Fibroblast of skin of scalp (primary cell): ENCODE measurements at regions not wholly inside any gene's neighbourhood (a gene's known extent, or its start where the extent isn't known, plus 50 kb on each side); places are given as distances from the start of the nearest gene placed in this dataset.
"Not testable (repeated sequence)": the region's sequence is repeated elsewhere in the genome, so short reads cannot be mapped to it uniquely, and the experiment has no call there.

ENCODE experiments used
- DNase-seq: peaks from one replicate; pipeline ENCODE4 v3.0.0-alpha.2; 2013

GRCh38 chr4:3611778-3612177 is 79.6 kb upstream of the LRPAP1 start:
- DNase-seq, result no peak

DNA sequence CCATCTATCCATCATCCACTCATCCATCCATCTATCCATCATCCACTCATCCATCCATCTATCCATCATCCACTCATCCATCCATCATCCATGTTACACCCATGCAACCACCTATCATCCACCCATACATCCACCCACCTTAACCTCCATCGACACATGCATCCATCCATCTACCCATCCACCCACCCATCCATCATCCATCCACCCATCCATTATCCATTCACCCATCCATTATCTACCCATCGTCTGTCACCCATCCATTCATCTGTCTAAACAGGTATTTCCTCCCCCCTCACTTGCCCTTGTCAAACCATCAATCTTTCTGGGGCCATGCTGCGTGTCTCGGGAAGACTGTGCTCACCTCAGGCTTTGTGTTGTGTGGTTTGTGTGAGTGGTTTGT is 78.6 kb upstream of the LRPAP1 start:
- DNase-seq, result not testable (repeated sequence)

DNA sequence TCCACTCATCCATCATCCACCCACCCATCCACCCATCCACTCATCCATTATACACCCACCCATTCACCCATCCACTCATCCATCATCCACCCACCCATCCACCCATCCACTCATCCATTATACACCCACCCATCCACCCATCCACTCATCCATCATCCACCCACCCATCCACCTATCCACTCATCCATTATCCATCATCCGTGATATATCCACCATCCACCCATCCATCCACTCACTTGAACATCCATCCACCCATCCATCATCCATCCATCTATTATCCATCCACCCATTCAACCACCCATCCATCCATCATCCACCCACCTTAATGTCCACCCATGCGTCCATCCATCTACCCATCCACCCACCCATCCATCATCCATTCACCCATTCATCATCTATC is 77.7 kb upstream of the LRPAP1 start:
- not testable (repeated sequence) for DNase-seq

- DNase-seq, result no peak
Measured at GRCh38 chr4:3607690-3608552, 75.7 kb upstream of the LRPAP1 start.

GRCh38 chr4:3606850-3607249 is 74.6 kb upstream of the LRPAP1 start:
- not testable (repeated sequence) for DNase-seq

- DNase-seq, result not testable (repeated sequence)
Measured at GRCh38 chr4:3606271-3606670, 74.0 kb upstream of the LRPAP1 start.

- DNase-seq, result no peak
Measured at GRCh38 chr4:3605491-3605890, 73.3 kb upstream of the LRPAP1 start.

DNA sequence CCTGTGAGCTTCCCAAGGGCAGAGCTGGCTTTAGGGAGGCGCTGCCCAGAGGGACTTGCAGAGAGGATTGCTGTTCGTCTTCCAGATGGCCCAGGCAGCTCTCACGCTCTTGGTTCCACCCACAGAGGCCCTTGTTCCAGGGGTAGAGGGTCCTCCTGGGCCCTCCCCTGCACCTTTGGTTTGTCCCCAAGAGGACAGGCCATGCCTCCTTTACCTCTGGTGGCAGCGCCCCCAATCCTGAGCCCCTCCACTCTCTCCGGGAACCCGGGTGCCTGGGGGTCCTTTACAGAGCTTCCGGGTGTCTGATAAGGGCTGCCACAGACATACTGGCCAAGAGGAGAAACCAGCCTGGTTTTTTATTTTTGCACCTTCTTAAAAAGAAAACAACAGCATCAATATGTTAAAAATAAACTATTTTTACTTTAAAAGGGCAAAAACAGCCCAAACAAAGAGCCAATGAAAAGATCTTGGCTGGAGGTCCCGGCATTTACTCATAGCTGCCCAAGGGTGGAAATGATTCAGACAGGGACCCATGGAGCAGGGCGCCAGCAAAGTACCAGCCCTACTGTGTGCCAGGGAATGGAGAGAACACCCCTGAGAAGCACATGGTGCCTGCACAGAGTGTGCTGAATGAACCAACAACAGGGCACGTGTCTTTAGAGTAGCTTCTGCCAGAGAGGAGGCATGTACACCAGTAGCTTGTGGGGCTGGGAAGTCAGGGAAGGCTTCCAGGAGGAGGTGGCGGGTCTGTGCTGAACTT is 70.8 kb upstream of the LRPAP1 start:
- DNase-seq, result not testable (repeated sequence)

- no peak for DNase-seq
Measured at GRCh38 chr4:3601992-3602391, 69.8 kb upstream of the LRPAP1 start.

GRCh38 chr4:3601108-3601690 is 69.0 kb upstream of the LRPAP1 start:
- DNase-seq, result not testable (repeated sequence)

GRCh38 chr4:3599951-3600350 is 67.7 kb upstream of the LRPAP1 start:
- DNase-seq, result no peak

- DNase-seq, result no peak
Measured at GRCh38 chr4:3598695-3599227, 66.5 kb upstream of the LRPAP1 start.

GRCh38 chr4:3597896-3598505 is 65.8 kb upstream of the LRPAP1 start:
- not testable (repeated sequence) for DNase-seq

DNA sequence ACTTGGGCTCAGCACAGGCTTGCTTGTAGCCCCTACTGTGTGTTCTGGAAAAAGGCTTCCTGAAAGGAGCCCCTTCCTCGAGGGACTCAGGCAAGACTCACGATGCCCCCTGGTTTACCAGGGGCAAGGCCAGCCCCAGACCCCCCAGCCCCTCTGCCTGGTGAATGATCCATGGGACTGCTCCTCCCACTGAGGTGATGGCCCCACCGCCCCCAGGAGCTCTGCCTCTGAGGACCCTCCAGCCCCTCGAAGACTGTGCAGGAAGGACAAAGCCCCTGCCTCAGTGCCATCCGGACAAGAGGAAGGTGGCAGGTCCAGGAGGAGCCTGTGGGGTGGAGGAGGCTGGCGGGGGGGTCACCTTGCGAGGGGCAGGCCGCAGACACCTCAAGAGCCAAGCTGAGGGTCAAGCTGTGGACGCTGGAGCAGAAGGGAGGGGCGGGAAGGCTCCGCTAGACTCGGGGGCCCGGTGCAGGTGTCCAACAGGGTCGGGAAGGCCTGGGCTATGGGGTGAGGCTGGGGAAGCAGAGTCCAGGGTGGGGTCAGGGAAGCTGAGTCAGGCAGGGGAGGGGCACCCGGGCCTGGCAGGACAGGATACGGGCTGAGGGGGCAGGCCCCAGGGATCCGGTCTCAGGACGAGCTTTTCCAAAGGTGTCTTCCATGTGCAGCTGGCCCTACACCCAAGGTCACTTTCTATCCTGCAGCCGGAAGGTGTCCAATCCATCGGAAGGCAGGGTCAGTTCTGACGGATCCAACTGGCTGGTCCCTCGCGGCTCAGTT is 64.9 kb upstream of the LRPAP1 start:
- DNase-seq, result not testable (repeated sequence)

DNA sequence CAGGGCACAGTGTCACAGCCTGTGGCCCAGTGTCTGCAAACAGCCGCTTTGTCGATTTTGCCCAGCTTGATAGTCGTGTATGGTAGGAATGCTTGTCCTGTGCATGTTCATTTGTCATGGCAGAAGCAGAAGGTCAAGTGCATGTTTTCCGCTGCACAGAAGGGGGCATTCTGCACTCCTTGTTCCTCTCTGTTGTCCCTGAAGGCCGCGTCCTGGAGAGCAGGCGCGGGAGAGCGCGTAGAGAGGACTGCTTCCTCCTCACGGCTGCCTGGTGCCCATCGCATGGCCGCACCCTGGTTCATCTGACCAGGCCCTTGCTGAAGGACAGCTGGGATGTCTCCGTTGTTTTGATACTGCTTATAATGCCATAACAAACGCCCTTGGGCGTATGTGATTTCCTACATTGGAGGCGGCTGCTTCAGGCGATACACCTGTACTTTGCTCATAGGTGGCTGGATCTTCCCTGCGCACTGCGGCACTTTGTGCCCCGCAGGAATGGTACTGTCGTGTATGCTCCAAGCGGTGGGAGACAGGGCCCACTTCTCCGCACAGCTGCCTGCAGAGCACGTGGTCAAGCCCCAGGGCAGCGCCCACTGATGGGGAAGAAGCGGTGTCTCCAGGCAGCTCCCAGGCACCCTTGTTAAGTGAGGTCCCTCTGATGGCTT is 63.5 kb upstream of the LRPAP1 start:
- DNase-seq, result not testable (repeated sequence)

- not testable (repeated sequence) for DNase-seq
Measured at GRCh38 chr4:3594751-3595150, 62.5 kb upstream of the LRPAP1 start.

DNA sequence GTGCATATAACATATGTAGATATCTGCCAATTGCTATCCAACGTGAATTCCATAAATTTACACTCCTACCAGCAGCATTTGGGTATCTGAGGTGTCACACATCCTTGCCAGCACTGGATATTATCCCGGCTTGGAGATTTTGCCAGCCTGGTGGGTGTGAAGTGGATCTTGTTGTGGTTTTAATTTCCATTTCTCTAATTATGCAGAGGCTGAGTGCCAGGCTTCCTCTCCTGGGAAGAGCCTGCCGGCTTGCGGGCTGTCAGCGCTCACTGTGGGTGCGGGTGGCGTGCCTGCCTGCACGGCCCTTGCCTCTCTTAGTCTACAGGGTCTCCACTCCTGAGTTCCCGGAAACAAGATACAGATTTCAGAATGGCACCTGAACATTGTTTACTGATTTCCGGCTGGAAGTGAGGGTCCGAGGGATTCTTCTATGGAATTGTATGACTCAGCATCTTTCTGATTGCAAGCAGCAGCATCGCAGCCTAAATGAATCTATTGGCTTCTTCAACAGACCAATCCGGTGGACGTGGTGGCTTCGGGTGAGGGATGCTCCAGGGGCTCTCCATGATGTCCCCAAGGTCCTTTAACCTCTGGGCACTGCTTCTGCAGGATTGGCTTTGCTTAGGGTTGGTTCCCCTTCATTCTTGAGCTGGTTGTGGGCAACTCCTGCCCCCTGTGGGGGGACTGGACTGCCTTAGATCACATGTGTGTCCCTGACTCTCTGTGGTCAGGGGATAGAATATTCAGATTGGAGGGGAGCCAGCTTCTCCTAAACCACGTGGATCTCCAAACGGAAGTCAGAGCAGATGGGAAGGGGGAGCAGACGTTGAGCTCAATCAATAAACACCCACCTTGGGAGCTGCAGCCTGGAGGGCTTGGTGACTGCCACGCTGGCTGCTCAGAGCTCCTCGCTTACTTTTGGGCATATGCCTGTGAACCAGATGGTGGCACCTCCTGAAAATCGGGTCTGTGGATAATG is 58.0 kb upstream of the LRPAP1 start:
- DNase-seq, result not testable (repeated sequence)

DNA sequence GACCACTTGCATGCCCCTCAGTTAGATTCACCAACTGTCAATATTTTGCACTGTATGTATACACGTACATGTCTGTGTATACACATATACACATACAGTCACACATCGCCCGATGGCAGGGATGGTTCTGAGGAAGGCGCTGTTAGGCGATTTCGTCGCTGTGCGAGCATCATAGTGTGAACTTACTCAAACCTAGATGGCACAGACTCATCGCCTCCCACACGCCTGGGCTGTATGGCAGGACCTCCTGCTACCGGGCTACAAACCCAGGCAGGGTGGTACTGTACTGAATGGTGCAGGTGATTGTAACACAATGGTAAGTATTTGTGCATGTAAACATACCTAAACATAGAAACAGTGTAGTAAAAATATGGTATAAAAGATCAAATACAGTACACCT is 57.2 kb upstream of the LRPAP1 start:
- DNase-seq, result not testable (repeated sequence)

- not testable (repeated sequence) for DNase-seq
Measured at GRCh38 chr4:3588517-3589194, 56.4 kb upstream of the LRPAP1 start.
